GM18907 (cell line): ENCODE measurements at regions not wholly inside any gene's neighbourhood (a gene's known extent, or its start where the extent isn't known, plus 50 kb on each side); places are given as distances from the start of the nearest gene placed in this dataset.
"Not testable (repeated sequence)": the region's sequence is repeated elsewhere in the genome, so short reads cannot be mapped to it uniquely, and the experiment has no call there.

ENCODE experiments used
- ATAC-seq: cut with Tn5 transposase; IDR thresholded peaks from one replicate; pipeline ENCODE4 v1.9.1; 2021; ENCODE audit warnings: mild to moderate bottlenecking, moderate library complexity; ENCODE audit not compliant: unreplicated experiment

- no peak for ATAC-seq
These were observed 283.6 kb downstream of the ABCC12 start for GRCh38 chr16:47872225-47872624.

DNA sequence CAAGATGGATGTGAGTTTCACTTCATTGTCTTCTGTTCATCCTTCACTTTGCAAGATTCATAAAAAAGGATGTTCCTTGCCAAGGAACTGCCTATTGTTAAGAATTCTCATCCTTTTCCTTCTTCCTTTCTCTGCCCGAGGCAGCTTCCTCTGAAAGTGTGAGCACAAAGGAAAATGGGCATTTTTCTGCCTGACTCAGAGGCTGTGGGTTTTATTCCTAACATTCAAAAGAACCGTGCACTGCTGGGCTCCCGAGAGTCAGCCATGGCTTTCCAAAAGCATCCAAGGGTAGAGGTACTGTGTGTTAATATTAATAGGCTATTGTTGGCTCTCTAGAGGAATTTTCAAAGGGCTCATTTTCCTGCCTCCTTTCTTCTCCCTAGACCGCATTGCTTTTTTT, 289.4 kb downstream of the ABCC12 start:
- ATAC-seq, result no peak

DNA sequence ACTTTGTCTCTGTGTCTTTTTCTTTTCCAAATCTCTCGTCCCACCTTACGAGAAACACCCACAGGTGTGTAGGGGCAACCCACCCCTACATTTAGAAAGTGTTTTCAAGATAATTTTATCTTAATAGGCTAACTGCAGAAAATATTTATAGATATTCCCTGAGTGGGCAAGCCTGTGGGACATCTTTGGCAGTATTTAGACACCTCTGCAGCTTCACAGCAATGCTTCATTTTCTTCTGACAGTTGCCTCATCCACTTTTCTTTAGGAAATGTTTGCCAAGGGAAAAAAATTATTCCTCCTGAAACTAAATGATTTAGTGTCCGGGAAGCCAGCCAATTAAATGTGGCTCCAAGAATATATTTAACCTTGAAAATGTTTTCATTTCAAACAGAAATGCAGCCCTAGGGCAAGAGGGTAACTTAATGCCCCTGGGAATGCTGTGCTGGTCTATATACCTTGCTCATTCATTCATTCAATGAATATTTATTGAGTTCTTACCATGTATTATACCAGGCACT, 290.4 kb downstream of the ABCC12 start:
- no peak for ATAC-seq

DNA sequence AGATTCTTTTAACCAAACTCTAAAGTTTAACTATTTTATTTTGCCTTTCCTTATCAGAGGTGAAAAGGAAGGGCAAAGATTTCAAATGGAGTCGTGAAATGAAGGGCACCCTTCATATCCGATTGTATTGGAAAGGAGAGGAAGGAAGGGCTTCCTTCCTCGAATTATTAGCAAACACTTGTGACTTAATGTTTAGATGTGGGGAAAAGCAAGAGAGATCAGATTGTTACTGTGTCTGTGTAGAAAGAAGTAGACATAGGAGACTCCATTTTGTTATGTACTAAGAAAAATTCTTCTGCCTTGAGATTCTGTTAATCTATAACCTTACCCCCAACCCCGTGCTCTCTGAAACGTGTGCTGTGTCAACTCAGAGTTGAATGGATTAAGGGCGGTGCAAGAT, 291.5 kb downstream of the ABCC12 start:
- ATAC-seq, result not testable (repeated sequence)

DNA sequence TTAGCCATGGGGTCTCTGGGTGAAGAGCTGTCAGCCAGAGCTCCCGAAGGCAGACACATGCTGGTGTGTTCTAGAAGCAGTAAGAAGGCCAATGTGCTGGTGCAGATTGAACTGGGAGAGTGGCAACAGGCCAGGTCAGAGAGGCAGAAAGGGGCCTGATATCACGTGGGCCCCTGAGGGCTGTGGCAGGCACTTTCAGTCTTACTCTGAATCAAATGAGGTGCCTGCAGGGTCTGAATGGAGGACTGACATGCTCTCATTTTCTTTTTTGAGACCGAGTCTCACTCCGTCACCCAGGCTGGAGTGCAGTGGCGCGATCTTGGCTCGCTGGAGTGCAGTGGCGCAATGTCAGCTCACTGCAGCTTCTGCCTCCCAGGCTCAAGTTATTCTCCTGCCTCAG, 293.8 kb downstream of the ABCC12 start:
- no peak for ATAC-seq

GRCh38 chr16:47858333-47858982, 297.3 kb downstream of the ABCC12 start:
- ATAC-seq, result no peak

GRCh38 chr16:47855431-47855830, 300.4 kb downstream of the ABCC12 start:
- no peak for ATAC-seq

DNA sequence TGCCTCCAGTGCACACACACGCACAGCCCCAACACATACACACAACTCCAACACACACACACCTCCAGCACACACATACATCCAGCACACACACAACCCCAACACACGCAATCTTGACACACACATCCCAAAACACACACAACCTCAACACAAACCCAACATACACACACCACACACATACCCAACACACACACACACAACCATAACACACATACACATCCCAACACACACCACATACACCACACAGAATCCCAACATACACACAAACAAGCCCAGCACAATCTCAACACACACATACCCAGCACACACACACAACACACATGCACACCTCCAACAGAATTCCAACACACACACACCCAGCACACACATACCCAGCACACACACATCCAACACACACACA, 301.1 kb downstream of the ABCC12 start:
- ATAC-seq, result no peak

- ATAC-seq, result no peak
These were observed 302.8 kb downstream of the ABCC12 start for GRCh38 chr16:47852991-47853390.

DNA sequence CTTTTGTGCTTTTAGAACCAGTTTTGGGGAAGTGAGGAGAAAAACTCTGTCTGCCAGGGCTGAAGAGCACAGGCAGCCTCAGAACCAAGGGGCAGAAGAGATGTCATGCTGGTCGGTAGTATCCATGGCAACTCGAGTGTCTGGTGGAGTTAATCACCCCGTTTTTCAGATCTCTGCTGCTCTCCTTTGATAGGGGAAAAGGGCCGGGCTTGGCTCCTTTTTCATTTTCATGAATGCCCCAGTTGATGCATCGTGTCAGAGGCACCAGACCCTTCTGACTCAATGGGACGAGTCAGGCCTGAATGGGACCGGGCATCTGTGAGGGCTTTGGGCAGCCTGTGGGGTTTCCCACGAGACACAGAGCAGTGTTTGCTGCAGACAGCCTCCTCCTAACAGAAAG, 304.6 kb downstream of the ABCC12 start:
- ATAC-seq, result no peak

- no peak for ATAC-seq
These were observed 306.1 kb downstream of the ABCC12 start for GRCh38 chr16:47849736-47850135.

DNA sequence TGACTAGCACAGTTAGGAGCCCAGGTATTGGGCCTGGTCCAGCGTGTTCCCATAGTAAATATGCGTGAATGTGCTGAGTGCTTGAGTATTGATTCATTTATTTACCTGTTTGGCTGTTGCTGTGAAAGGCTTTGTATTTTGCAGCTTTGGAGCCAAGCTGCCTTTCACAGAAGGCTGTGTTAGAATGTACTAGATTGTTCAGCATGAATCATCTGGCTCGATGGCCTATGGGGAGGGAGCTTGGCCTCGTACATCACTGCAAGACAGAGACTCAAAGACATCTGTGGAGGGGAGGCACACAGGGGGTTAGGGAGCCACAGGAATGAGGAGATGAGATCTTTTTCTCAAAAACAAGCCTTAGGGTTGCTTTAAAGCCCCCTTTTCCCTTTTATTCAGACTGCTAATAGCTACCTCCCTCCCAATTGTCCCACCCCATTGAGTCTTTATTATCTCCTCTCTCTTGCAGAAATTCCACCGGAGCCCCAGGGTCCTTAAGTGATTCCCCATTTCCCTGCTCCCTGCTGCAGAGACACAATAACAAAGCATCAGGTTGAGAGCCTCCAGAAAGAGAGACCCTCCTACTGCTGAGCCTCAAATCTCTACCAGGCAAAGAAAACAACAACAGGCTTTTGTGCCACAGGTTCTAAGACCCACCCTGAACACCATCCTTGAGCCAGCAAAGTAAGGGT, 307.2 kb downstream of the ABCC12 start:
- ATAC-seq, result no peak

DNA sequence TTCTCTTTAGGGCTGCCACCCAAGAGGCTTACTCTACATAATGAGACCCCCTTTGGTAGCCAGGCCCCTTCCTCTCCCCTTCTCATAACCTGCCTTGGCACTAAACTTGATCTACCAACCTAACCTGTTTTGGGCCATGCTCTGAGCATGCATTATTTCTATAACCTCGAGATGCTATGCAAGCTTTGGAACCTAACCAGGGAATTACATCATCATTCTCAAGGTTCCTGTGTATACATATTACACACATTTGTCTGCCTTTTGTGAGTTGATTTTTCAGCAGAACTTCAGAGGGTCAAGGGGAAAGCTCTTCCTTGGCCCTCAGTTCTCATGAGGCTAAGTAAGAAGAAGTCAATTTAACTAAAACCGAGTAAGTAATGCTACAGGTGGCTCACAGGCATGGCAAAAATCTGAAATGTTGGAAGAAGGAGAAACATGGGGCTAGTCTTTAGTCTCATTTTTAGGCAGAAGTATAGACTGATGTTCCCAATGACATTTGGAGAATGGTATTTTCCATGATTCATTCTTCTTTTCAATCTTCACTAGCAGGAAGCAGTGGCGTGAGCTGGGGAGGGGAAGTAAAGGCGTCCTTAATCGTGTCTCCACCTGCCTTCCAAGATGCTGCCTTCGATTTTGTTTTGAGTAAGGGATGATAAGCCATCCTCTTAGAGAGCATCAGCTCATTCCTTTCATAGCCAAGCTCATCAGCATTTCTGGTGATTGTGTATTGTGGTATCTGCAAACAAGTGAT, 308.4 kb downstream of the ABCC12 start:
- ATAC-seq, result no peak

DNA sequence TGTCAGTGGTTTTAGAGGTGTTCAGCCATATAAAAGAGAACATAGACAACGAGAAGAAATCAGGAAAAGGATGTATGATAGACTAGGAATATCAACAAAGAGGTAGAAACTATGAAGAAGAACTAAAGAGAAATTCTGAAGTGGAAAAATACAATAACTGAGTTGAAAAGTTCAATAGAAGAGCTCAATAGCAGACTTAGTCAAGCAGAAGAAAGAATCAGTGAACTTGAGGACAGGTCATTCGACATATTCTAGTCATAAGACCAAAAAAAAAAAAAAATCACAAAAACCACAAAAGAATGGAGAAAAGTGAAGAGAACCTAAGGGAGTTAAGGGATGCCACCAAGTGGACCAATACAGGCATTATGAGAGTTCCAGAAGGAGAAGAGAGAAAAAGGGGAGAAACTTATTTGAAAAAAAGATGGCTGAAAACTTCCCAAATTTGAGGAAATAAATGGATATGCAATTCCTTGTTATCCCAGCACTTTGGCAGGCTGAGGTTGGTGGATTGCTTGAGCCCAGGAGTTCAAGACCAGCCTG, 321.2 kb downstream of the ABCC12 start:
- no peak for ATAC-seq

DNA sequence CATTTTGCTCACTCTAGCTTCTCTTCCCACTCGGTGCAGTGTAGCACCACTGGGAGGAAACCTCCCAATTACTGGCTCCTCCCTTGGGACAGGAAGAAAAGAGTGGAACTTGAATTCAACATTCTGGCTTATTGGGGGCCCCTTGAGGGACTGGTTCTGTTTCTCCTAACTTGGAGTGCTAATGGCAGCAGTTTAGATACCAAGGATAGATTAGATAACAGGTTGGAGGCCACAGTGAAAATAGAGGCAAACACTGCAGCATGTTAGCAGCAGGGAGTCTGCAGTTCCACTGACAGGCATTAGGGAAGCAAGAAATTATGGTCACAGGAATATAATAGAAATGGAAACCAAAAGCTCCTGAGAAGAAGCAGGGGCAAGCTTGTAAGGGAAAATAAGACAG, 322.0 kb downstream of the ABCC12 start:
- no peak for ATAC-seq

DNA sequence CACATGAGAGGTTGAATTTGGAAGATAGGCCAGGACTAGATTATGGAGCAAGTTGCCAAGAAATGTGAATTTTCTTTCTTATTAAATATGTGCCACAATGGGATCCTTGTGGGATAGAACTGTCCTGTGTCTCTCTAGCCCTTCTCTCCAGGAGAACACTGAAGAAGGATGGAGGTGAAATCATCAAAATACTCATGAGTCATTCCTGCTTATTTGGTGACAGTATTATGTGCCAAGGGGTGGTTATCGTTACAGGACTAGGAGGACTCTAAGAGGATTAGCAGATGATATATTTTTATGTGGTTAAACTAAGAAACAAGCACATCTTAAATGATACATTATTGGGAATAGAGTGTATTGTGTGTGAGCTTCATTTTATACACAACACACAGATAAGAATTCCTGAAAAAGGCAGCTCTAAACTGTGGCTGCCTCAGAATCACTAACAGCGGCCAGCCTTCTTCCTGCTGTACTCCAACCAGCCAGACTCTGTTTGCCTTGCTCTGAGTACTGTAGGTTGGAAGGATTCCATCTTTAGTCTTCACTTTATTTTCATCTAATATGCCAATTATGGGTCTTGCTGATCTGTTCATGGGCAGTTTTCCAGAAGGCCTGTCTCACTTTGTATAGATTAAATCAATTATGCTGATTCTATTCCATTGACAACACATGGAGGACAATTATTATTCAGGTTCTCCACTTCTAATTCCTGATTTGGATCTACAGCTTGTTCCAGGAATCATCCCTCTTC, 325.8 kb downstream of the ABCC12 start:
- ATAC-seq, result no peak

DNA sequence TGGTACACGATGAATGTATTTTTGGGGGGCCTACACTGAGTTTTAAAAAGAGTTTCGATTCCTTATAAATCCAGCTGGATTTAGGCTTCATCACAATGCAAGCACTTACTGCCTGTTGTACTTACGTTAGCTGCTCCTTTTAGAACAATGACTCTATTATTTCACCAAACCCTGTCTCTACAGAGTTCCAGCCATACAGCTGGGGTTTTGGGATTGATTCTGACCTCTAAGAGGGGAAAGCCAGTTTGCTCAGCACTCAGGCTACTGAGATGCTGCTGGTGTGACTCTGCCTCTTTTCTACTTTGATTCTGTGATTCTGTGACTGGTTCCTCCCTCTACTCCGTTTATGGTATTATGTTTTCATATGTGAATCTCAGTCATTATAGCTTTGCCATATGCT, 329.7 kb downstream of the ABCC12 start:
- no peak for ATAC-seq

DNA sequence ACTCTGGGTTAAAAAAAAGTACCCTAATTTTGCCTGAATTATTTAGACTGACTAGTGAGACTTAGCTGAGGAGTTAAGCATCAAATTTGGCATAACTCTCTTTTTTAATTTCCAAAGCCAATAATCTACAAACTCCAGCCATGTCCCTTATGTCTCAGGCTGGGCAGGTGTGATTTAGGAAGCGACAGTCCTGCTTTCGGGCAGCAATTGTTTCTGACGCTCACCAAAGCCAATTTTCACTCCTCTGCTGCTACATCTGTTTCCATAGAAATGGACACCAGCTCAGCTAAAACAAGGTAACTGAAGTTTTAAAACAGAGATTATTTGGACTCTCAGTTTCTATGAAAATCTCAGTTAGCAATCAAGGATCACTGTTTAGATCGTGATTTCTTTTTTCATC, 338.7 kb downstream of the ABCC12 start:
- no peak for ATAC-seq

GRCh38 chr16:47816511-47816910, 339.3 kb downstream of the ABCC12 start:
- no peak for ATAC-seq

- no peak for ATAC-seq
These were observed 340.1 kb downstream of the ABCC12 start for GRCh38 chr16:47815655-47816054.

GRCh38 chr16:47811758-47812157, 344.0 kb downstream of the ABCC12 start:
- ATAC-seq, result not testable (repeated sequence)
